Left lung (tissue), 4 donors: ENCODE measurements at regions not wholly inside any gene's neighbourhood (a gene's known extent, or its start where the extent isn't known, plus 50 kb on each side); places are given as distances from the start of the nearest gene placed in this dataset.

Experiments used
- ATAC-seq: fragments of 200-7000 bp; cut with Tn5 transposase; one replicate; pipeline ENCODE4 v1.9.1; 2020; ENCODE audit warnings: moderate library complexity
- DNase-seq, 4 donors: peaks; one replicate each; pipeline ENCODE4 v3.0.0-alpha.2; 2013 to 2020
- H3K27ac ChIP-seq, 2 donors: fragments of 200-600 bp; sonication (generic) in 1 of 2; one replicate each; pipeline versions ENCODE4 v1.5.0 to v1.8.0; 2020 to 2021
- H3K27me3 ChIP-seq, 2 donors: fragments of 200-600 bp; sonication (generic) in 1 of 2; one replicate each; pipeline versions ENCODE4 v1.5.0 to v1.8.0; 2020 to 2021
- H3K36me3 ChIP-seq, 2 donors: fragments of 200-600 bp; sonication (generic) in 1 of 2; one replicate each; pipeline versions ENCODE4 v1.5.0 to v1.8.0; 2020 to 2021
- H3K4me1 ChIP-seq, 2 donors: fragments of 200-600 bp; one replicate each; pipeline ENCODE4 v1.8.0; 2021
- H3K4me3 ChIP-seq, 2 donors: fragments of 200-600 bp; sonication (generic) in 1 of 2; one replicate each; pipeline versions ENCODE4 v1.5.0 to v1.8.0; 2020 to 2021; ENCODE audit warnings: mild to moderate bottlenecking in 1 of 2
- H3K9me3 ChIP-seq, 2 donors: fragments of 200-600 bp; sonication (generic) in 1 of 2; one replicate each; pipeline versions ENCODE4 v1.5.0 to v1.8.0; 2020 to 2021
- CTCF ChIP-seq, 2 donors: fragments of 200-600 bp; sonication (generic) in 1 of 2; IDR thresholded peaks; one replicate each; pipeline versions ENCODE4 v1.5.0 to v1.8.0; 2021; ENCODE audit warnings: antibody characterized with exemption in 2 of 2
- intact Hi-C, 2 donors: fragments of 100-400 bp; cut with DNase I; formaldehyde crosslinking; loops; one replicate each; pipeline versions ENCODE4 v1.11.2 to v1.14.2; 2022
- donor health status: DM: no; HTN: yes; CAD: no.
- donor health status: DM: no; HTN: no; CAD: no.

- no peak overlapping the region for H3K4me3 ChIP-seq
- no peak for TF ChIP-seq CTCF (IDR thresholded peaks at IDR 0.05)
- peaks cover 0 to 4% of the 10 kb centered on the region in 2 donors for H3K27me3 ChIP-seq
- H3K36me3 ChIP-seq: no peaks in the 10 kb centered on the region
- ATAC-seq (no peak), DNase-seq (no peak)
- H3K9me3 ChIP-seq: no peaks in the 10 kb centered on the region
- intact Hi-C loops: no loop called here
- no peak overlapping the region for H3K27ac ChIP-seq
- no peaks in the 10 kb centered on the region for H3K4me1 ChIP-seq
These were observed 123.5 kb upstream of the MAGI3 start for GRCh38 chr1:113266788-113267187.

- no peak overlapping the region for H3K27ac ChIP-seq
- H3K4me1 ChIP-seq: no peaks in the 10 kb centered on the region
- H3K4me3 ChIP-seq: no peak overlapping the region
- DNase-seq: no peak
- H3K27me3 ChIP-seq: peaks cover 0 to 4% of the 10 kb centered on the region in 2 donors
- H3K36me3 ChIP-seq: no peaks in the 10 kb centered on the region
- no peak for ATAC-seq
- no peak for TF ChIP-seq CTCF (IDR thresholded peaks at IDR 0.05)
- intact Hi-C loops: no loop called here
- no peaks in the 10 kb centered on the region for H3K9me3 ChIP-seq
These were observed 120.9 kb upstream of the MAGI3 start for GRCh38 chr1:113269168-113269963.

GRCh38 chr1:113271039-113271438 is 119.3 kb upstream of the MAGI3 start:
- no peaks in the 10 kb centered on the region for H3K4me1 ChIP-seq
- H3K9me3 ChIP-seq: no peaks in the 10 kb centered on the region
- intact Hi-C loops: no loop called here
- H3K36me3 ChIP-seq: no peaks in the 10 kb centered on the region
- no peak overlapping the region for H3K4me3 ChIP-seq
- ATAC-seq (no peak), DNase-seq (no peak)
- TF ChIP-seq CTCF (IDR thresholded peaks at IDR 0.05): no peak
- H3K27ac ChIP-seq: no peak overlapping the region
- peaks cover 0 to 4% of the 10 kb centered on the region in 2 donors for H3K27me3 ChIP-seq

- no peak for TF ChIP-seq CTCF (IDR thresholded peaks at IDR 0.05)
- ATAC-seq (no peak), DNase-seq (no peak)
- Histone ChIP-seq H3K27ac (no peak overlapping the region), H3K36me3 (no peaks in the 10 kb centered on the region), H3K4me3 (no peak overlapping the region), H3K9me3 (no peaks in the 10 kb centered on the region), H3K4me1 (no peaks in the 10 kb centered on the region), H3K27me3 (peaks cover 0 to 3% of the 10 kb centered on the region in 2 donors)
- intact Hi-C loops: no loop called here
These were observed 115.2 kb upstream of the MAGI3 start for GRCh38 chr1:113275083-113275482.

- DNase-seq (no peak), ATAC-seq (no peak)
- no peaks in the 10 kb centered on the region for H3K9me3 ChIP-seq
- no peak for TF ChIP-seq CTCF (IDR thresholded peaks at IDR 0.05)
- intact Hi-C loops: no loop called here
- H3K27me3 ChIP-seq: no peaks in the 10 kb centered on the region
- no peak overlapping the region for H3K4me3 ChIP-seq
- no peaks in the 10 kb centered on the region for H3K36me3 ChIP-seq
- no peaks in the 10 kb centered on the region for H3K4me1 ChIP-seq
- no peak overlapping the region for H3K27ac ChIP-seq
These were observed 114.6 kb upstream of the MAGI3 start for GRCh38 chr1:113275691-113276090.
